Prostate gland (tissue), 2 donors: ENCODE measurements at regions not wholly inside any gene's neighbourhood (a gene's known extent, or its start where the extent isn't known, plus 50 kb on each side); places are given as distances from the start of the nearest gene placed in this dataset.

Experiments
- DNase-seq: peaks from one replicate; pipeline ENCODE4 v3.0.0-alpha.2; 2019; ENCODE audit warnings: low spot score
- H3K27ac ChIP-seq, 2 donors: fragments of 200-600 bp; sonication (generic); 2 replicates each; pipeline ENCODE4 v1.5.1; 2017 to 2019
- H3K27me3 ChIP-seq: fragments of 200-600 bp; sonication (generic); replicated peaks from 2 replicates; pipeline ENCODE4 v1.5.1; 2019; ENCODE audit not compliant: insufficient read depth
- H3K36me3 ChIP-seq, 2 donors: fragments of 200-600 bp; sonication (generic); 1 replicate in 1 of 2; 2 replicates in 1 of 2; pipeline versions ENCODE4 v1.5.1 to v1.8.1; 2017 to 2019
- H3K4me1 ChIP-seq: fragments of 200-600 bp; sonication (generic); replicated peaks from 2 replicates; pipeline ENCODE4 v1.5.1; 2019
- H3K4me3 ChIP-seq, 2 donors: fragments of 200-600 bp; sonication (generic); 2 replicates each; pipeline ENCODE4 v1.5.1; 2017 to 2019
- H3K9me3 ChIP-seq: fragments of 200-600 bp; sonication (generic); 2 replicates; pipeline ENCODE4 v1.5.1; 2017
- CTCF ChIP-seq, 4 experiments: fragments of 200-600 bp in 2 of 4; fragments of 450-650 bp in 2 of 4; sonication (generic) in 2 of 4; IDR thresholded peaks; 1 replicate in 3 of 4; 2 replicates in 1 of 4; pipeline ENCODE4 v1.5.1; 2016 to 2019; ENCODE audit warnings: antibody characterized with exemption in 4 of 4, mild to moderate bottlenecking in 2 of 4, moderate library complexity in 2 of 4
- POLR2A ChIP-seq: fragments of 450-650 bp; IDR thresholded peaks from one replicate; pipeline ENCODE4 v1.6.1; 2016; ENCODE audit warnings: antibody characterized with exemption, mild to moderate bottlenecking
- POLR2AphosphoS5 ChIP-seq: sonication (generic); formaldehyde crosslinking; IDR thresholded peaks from one replicate; pipeline ENCODE4 v1.6.1; 2017; ENCODE audit warnings: antibody characterized with exemption
- WGBS: methylation state at CpG from one replicate; pipeline ENCODE4 v1.1.5; 2018; 5-methylcytosine and 5-hydroxymethylcytosine counted together
- intact Hi-C: fragments of 100-400 bp; cut with DNase I; formaldehyde crosslinking; loops from one replicate; pipeline ENCODE4 v1.14.2; 2022

- DNase-seq: no peak
- Histone ChIP-seq H3K9me3 (no peaks in the 10 kb centered on the region), H3K27ac (no peak overlapping the region), H3K27me3 (no peaks in the 10 kb centered on the region), H3K36me3 (no peaks in the 10 kb centered on the region), H3K4me3 (no peak overlapping the region), H3K4me1 (no peaks in the 10 kb centered on the region)
- TF ChIP-seq POLR2A: no peak
- TF ChIP-seq POLR2AphosphoS5: no peak
- no peak for TF ChIP-seq CTCF (IDR thresholded peaks at IDR 0.05)
- WGBS: 29% methylated on average over 1 of the region's 1 CpG
- intact Hi-C loops: no loop called here
These were observed 183.7 kb upstream of the USP9Y start for GRCh38 chrY:12517338-12517737.

GRCh38 chrY:12525206-12525605, 175.8 kb upstream of the USP9Y start:
- no peaks in the 10 kb centered on the region for H3K4me1 ChIP-seq
- no peak for TF ChIP-seq CTCF (IDR thresholded peaks at IDR 0.05)
- H3K27ac ChIP-seq: no peak overlapping the region
- no peaks in the 10 kb centered on the region for H3K27me3 ChIP-seq
- H3K4me3 ChIP-seq: no peak overlapping the region
- no peaks in the 10 kb centered on the region for H3K36me3 ChIP-seq
- H3K9me3 ChIP-seq: no peaks in the 10 kb centered on the region
- intact Hi-C loops: no loop called here
- WGBS: 54% methylated on average over 3 of the region's 3 CpGs
- DNase-seq: no peak

- 36% methylated on average over 3 of the region's 4 CpGs for WGBS
- Histone ChIP-seq H3K9me3 (no peaks in the 10 kb centered on the region), H3K4me1 (no peaks in the 10 kb centered on the region)
These were observed 174.5 kb upstream of the USP9Y start for GRCh38 chrY:12526362-12527063.

GRCh38 chrY:12537226-12537854, 163.7 kb upstream of the USP9Y start:
- Histone ChIP-seq H3K4me1 (no peaks in the 10 kb centered on the region), H3K27ac (no peak overlapping the region), H3K9me3 (no peaks in the 10 kb centered on the region), H3K27me3 (no peaks in the 10 kb centered on the region), H3K4me3 (no peak overlapping the region), H3K36me3 (no peaks in the 10 kb centered on the region)
- DNase-seq: no peak
- intact Hi-C loops: no loop called here
- TF ChIP-seq POLR2A (no peak), POLR2AphosphoS5 (no peak), CTCF (IDR thresholded peaks at IDR 0.05) (no peak)
- WGBS: 0% methylated on average over 2 of the region's 46 CpGs

More at GRCh38 chrY:12526362-12527063, 174.5 kb upstream of the USP9Y start:
- TF ChIP-seq CTCF (IDR thresholded peaks at IDR 0.05) (no peak), POLR2AphosphoS5 (no peak), POLR2A (no peak)
- intact Hi-C loops: no loop called here
- Histone ChIP-seq H3K4me3 (no peak overlapping the region), H3K27me3 (no peaks in the 10 kb centered on the region), H3K36me3 (no peaks in the 10 kb centered on the region), H3K27ac (no peak overlapping the region)
- no peak for DNase-seq
